Body of pancreas (tissue), 4 donors: ENCODE measurements at regions not wholly inside any gene's neighbourhood (a gene's known extent, or its start where the extent isn't known, plus 50 kb on each side); places are given as distances from the start of the nearest gene placed in this dataset.

Source experiments
- ATAC-seq: fragments of 150-250 bp; one replicate; pipeline ENCODE4 v1.9.1; 2016
- DNase-seq, 4 donors: peaks; one replicate each; pipeline ENCODE4 v3.0.0-alpha.2; 2019
- H3K27ac ChIP-seq, 4 donors: fragments of 200-600 bp; sonication (generic); 1 replicate in 3 of 4; 2 replicates in 1 of 4; pipeline versions ENCODE4 v1.5.1 to v1.6.1; 2016 to 2019; ENCODE audit warnings: mild to moderate bottlenecking in 1 of 4, mixed read lengths in 1 of 4, moderate library complexity in 1 of 4
- H3K27me3 ChIP-seq, 2 donors: fragments of 200-600 bp; sonication (generic); one replicate each; pipeline ENCODE4 v1.6.0; 2016; ENCODE audit warnings: mild to moderate bottlenecking in 1 of 2
- H3K36me3 ChIP-seq, 2 donors: fragments of 200-600 bp; sonication (generic); replicated peaks in 1 of 2; 2 replicates each; pipeline ENCODE4 v1.5.1; 2016; ENCODE audit warnings: low read depth in 2 of 2; ENCODE audit not compliant: insufficient read depth in 1 of 2
- H3K4me1 ChIP-seq: fragments of 200-600 bp; sonication (generic); one replicate; pipeline ENCODE4 v1.6.0; 2016
- H3K4me3 ChIP-seq, 2 donors: fragments of 200-600 bp; sonication (generic); 1 replicate in 1 of 2; 2 replicates in 1 of 2; pipeline ENCODE4 v1.5.1; 2016 to 2019
- H3K9me3 ChIP-seq, 3 donors: fragments of 200-600 bp; sonication (generic); 1 replicate in 2 of 3; 2 replicates in 1 of 3; pipeline ENCODE4 v1.5.1; 2016
- CTCF ChIP-seq, 7 experiments: fragments of 450-650 bp in 4 of 7; fragments of 200-600 bp in 3 of 7; sonication (generic) in 3 of 7; IDR thresholded peaks; one replicate each; pipeline ENCODE4 v1.5.1; 2016 to 2019; ENCODE audit warnings: antibody characterized with exemption in 7 of 7
- POLR2A ChIP-seq, 3 donors: fragments of 450-650 bp; IDR thresholded peaks; one replicate each; pipeline ENCODE4 v1.6.1; 2016; ENCODE audit warnings: antibody characterized with exemption in 3 of 3, mild to moderate bottlenecking in 2 of 3
- WGBS, 2 donors: methylation state at CpG; one replicate each; pipeline ENCODE4 v1.1.5; 2017; 5-methylcytosine and 5-hydroxymethylcytosine counted together
- intact Hi-C: fragments of 100-400 bp; cut with DNase I; formaldehyde crosslinking; loops from one replicate; pipeline ENCODE4 v1.15.1; 2023

- ATAC-seq: no peak
- 61 to 73% methylated on average over 5 of the region's 5 CpGs for WGBS, 2 donors
- Histone ChIP-seq H3K36me3 (no peaks in the 10 kb centered on the region), H3K27me3 (no peaks in the 10 kb centered on the region), H3K4me3 (no peak overlapping the region), H3K9me3 (no peaks in the 10 kb centered on the region), H3K27ac (no peak overlapping the region), H3K4me1 (no peaks in the 10 kb centered on the region)
- intact Hi-C loops: no loop called here
- no peak for DNase-seq
- TF ChIP-seq POLR2A (IDR thresholded peaks at IDR 0.05) (no peak), CTCF (IDR thresholded peaks at IDR 0.05) (no peak)
These were observed 59.3 kb upstream of the NTPCR start for GRCh38 chr1:232891071-232891470.

GRCh38 chr1:232891656-232892317 is 58.6 kb upstream of the NTPCR start:
- Histone ChIP-seq H3K27ac (no peak overlapping the region), H3K27me3 (no peaks in the 10 kb centered on the region), H3K4me1 (no peaks in the 10 kb centered on the region), H3K9me3 (no peaks in the 10 kb centered on the region), H3K4me3 (no peak overlapping the region), H3K36me3 (no peaks in the 10 kb centered on the region)
- intact Hi-C loops: no loop called here
- TF ChIP-seq CTCF (IDR thresholded peaks at IDR 0.05) (no peak), POLR2A (IDR thresholded peaks at IDR 0.05) (no peak)
- no peak for DNase-seq
- ATAC-seq: no peak
- 81 to 83% methylated on average over 6 of the region's 6 CpGs for WGBS, 2 donors

- intact Hi-C loops: no loop called here
- DNase-seq: no peak
- no peak for TF ChIP-seq POLR2A (IDR thresholded peaks at IDR 0.05)
- TF ChIP-seq CTCF (IDR thresholded peaks at IDR 0.05): no peak
- H3K27me3 ChIP-seq: no peaks in the 10 kb centered on the region
- H3K36me3 ChIP-seq: no peaks in the 10 kb centered on the region
- H3K4me1 ChIP-seq: no peaks in the 10 kb centered on the region
- no peaks in the 10 kb centered on the region for H3K9me3 ChIP-seq
- WGBS, 2 donors: 78 to 79% methylated on average over 4 of the region's 4 CpGs
- H3K4me3 ChIP-seq: no peak overlapping the region
- H3K27ac ChIP-seq: no peak overlapping the region
- no peak for ATAC-seq
These were observed 56.7 kb upstream of the NTPCR start for GRCh38 chr1:232893481-232894313.

GRCh38 chr1:232894436-232894835 is 56.0 kb upstream of the NTPCR start:
- DNase-seq: no peak
- Histone ChIP-seq H3K27ac (no peak overlapping the region), H3K36me3 (no peaks in the 10 kb centered on the region), H3K4me1 (no peaks in the 10 kb centered on the region), H3K9me3 (no peaks in the 10 kb centered on the region), H3K27me3 (no peaks in the 10 kb centered on the region), H3K4me3 (no peak overlapping the region)
- intact Hi-C loops: no loop called here
- WGBS, 2 donors: 74 to 79% methylated on average over 3 of the region's 3 CpGs
- TF ChIP-seq CTCF (IDR thresholded peaks at IDR 0.05) (no peak), POLR2A (IDR thresholded peaks at IDR 0.05) (no peak)
- no peak for ATAC-seq
